GM21786 (cell line): ENCODE measurements at regions not wholly inside any gene's neighbourhood (a gene's known extent, or its start where the extent isn't known, plus 50 kb on each side); places are given as distances from the start of the nearest gene placed in this dataset.

Source experiments
- ATAC-seq: cut with Tn5 transposase; IDR thresholded peaks from one replicate; pipeline ENCODE4 v1.9.1; 2021; ENCODE audit not compliant: unreplicated experiment

GRCh38 chr9:20291201-20291600, 331.1 kb downstream of the MLLT3 start:
- no peak for ATAC-seq

- no peak for ATAC-seq
Observed at GRCh38 chr9:20290257-20290656, 332.0 kb downstream of the MLLT3 start.

GRCh38 chr9:20289423-20290010, 332.8 kb downstream of the MLLT3 start:
- ATAC-seq: peak; percentile 28

GRCh38 chr9:20286969-20287368, 335.3 kb downstream of the MLLT3 start:
- ATAC-seq: no peak

GRCh38 chr9:20286154-20286700, 336.1 kb downstream of the MLLT3 start:
- no peak for ATAC-seq

- no peak for ATAC-seq
Observed at GRCh38 chr9:20284601-20285289, 337.6 kb downstream of the MLLT3 start.

GRCh38 chr9:20280330-20280729, 342.0 kb downstream of the MLLT3 start:
- ATAC-seq: no peak

GRCh38 chr9:20276762-20277161, 345.5 kb downstream of the MLLT3 start:
- ATAC-seq: no peak

GRCh38 chr9:20271723-20272122, 350.6 kb downstream of the MLLT3 start:
- ATAC-seq: no peak

GRCh38 chr9:20271096-20271495, 351.2 kb downstream of the MLLT3 start:
- no peak for ATAC-seq

GRCh38 chr9:20270161-20270560, 352.1 kb downstream of the MLLT3 start:
- ATAC-seq: no peak

GRCh38 chr9:20269620-20270019, 352.7 kb downstream of the MLLT3 start:
- no peak for ATAC-seq

- ATAC-seq: no peak
Observed at GRCh38 chr9:20264896-20265295, 357.4 kb downstream of the MLLT3 start.

- ATAC-seq: no peak
Observed at GRCh38 chr9:20262611-20263010, 359.7 kb downstream of the MLLT3 start.

GRCh38 chr9:20256284-20256948, 365.9 kb downstream of the MLLT3 start:
- ATAC-seq: no peak

GRCh38 chr9:20255052-20255451, 367.2 kb downstream of the MLLT3 start:
- no peak for ATAC-seq

GRCh38 chr9:20253635-20254034, 368.7 kb downstream of the MLLT3 start:
- ATAC-seq: no peak

- ATAC-seq: no peak
Observed at GRCh38 chr9:20252778-20253177, 369.5 kb downstream of the MLLT3 start.

GRCh38 chr9:20250791-20251190, 371.5 kb downstream of the MLLT3 start:
- no peak for ATAC-seq

GRCh38 chr9:20244271-20244670, 378.0 kb downstream of the MLLT3 start:
- no peak for ATAC-seq

- ATAC-seq: no peak
Observed at GRCh38 chr9:20243841-20244240, 378.5 kb downstream of the MLLT3 start.
